HEK293 (cell line): ENCODE measurements at regions not wholly inside any gene's neighbourhood (a gene's known extent, or its start where the extent isn't known, plus 50 kb on each side); places are given as distances from the start of the nearest gene placed in this dataset.

Experiments used
- BCL11A ChIP-seq: fragments of 450-650 bp; formaldehyde crosslinking; IDR thresholded peaks from 2 replicates; pipeline ENCODE4 v1.5.1; 2016; ENCODE audit warnings: low read depth, missing biosample characterization, missing genetic modification characterization
- ZNF223 ChIP-seq: fragments of 450-650 bp; formaldehyde crosslinking; IDR thresholded peaks from 2 replicates; pipeline ENCODE4 v1.5.1; 2016; ENCODE audit warnings: missing biosample characterization, missing genetic modification characterization
- ZNF274 ChIP-seq, 2 experiments: fragments of 200-500 bp in 1 of 2; fragments of 450-650 bp in 1 of 2; sonication (Bioruptor generic) in 1 of 2; formaldehyde crosslinking in 1 of 2; IDR thresholded peaks; 2 replicates each; pipeline versions ENCODE4 v1.5.1 to v1.6.1; 2014 to 2016; ENCODE audit warnings: borderline replicate concordance in 1 of 2, inconsistent platforms in 1 of 2, low read length in 1 of 2, missing biosample characterization in 1 of 2, missing genetic modification characterization in 1 of 2
- ZNF423 ChIP-seq: fragments of 450-650 bp; formaldehyde crosslinking; IDR thresholded peaks from 2 replicates; pipeline ENCODE4 v1.5.1; 2016; ENCODE audit warnings: missing biosample characterization, missing genetic modification characterization
- ZNF777 ChIP-seq: fragments of 450-650 bp; formaldehyde crosslinking; IDR thresholded peaks from 2 replicates; pipeline ENCODE4 v1.5.1; 2017; ENCODE audit warnings: missing biosample characterization, missing genetic modification characterization, borderline replicate concordance
- ZSCAN16 ChIP-seq: fragments of 450-650 bp; formaldehyde crosslinking; IDR thresholded peaks from 2 replicates; pipeline ENCODE4 v1.5.1; 2016; ENCODE audit warnings: missing biosample characterization, missing genetic modification characterization
- TF ChIP-seq, protein P1 (sequence below): fragments of 450-650 bp; formaldehyde crosslinking; IDR thresholded peaks from 2 replicates; pipeline ENCODE4 v1.5.1; 2016; ENCODE audit warnings: missing biosample characterization, missing genetic modification characterization
- TF ChIP-seq, protein P2 (sequence below): fragments of 450-650 bp; formaldehyde crosslinking; IDR thresholded peaks from 2 replicates; pipeline ENCODE4 v1.5.1; 2016; ENCODE audit warnings: missing biosample characterization, missing genetic modification characterization

DNA sequence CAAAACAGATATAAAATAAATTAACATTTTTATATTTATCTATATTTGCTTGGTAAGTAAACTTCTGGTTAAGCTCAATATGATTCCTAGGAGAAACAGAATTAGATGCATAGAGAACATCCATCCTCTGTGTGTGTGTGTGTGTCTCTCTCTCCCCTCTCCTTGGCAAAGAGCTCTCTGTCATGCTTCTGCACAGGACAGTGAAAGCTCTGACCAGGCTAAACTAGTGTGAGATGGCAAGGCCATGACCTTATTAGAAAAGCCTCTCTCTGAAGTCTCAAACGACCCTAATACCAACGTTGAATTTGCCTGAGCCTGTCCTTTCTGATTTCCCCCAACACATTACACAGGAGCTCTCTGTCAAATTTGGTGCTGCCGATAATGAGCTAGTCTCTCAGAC lies 746.0 kb downstream of the VGLL3 start:
- TF ChIP-seq ZNF423 (no peak), ZSCAN16 (tag by site-specific recombination) (no peak), ZNF274 (IDR thresholded peaks at IDR 0.05; ENCODE audit: low read length) (no peak), ZNF274 (tag by site-specific recombination; IDR thresholded peaks at IDR 0.05; ENCODE audit: borderline replicate concordance) (no peak), BCL11A (tag by site-specific recombination) (no peak), ZNF223 (tag by site-specific recombination) (no peak), ZNF777 (tag by site-specific recombination) (no peak)
- TF ChIP-seq, protein P1, sequence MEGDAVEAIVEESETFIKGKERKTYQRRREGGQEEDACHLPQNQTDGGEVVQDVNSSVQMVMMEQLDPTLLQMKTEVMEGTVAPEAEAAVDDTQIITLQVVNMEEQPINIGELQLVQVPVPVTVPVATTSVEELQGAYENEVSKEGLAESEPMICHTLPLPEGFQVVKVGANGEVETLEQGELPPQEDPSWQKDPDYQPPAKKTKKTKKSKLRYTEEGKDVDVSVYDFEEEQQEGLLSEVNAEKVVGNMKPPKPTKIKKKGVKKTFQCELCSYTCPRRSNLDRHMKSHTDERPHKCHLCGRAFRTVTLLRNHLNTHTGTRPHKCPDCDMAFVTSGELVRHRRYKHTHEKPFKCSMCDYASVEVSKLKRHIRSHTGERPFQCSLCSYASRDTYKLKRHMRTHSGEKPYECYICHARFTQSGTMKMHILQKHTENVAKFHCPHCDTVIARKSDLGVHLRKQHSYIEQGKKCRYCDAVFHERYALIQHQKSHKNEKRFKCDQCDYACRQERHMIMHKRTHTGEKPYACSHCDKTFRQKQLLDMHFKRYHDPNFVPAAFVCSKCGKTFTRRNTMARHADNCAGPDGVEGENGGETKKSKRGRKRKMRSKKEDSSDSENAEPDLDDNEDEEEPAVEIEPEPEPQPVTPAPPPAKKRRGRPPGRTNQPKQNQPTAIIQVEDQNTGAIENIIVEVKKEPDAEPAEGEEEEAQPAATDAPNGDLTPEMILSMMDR = no peak
- TF ChIP-seq, protein P2, sequence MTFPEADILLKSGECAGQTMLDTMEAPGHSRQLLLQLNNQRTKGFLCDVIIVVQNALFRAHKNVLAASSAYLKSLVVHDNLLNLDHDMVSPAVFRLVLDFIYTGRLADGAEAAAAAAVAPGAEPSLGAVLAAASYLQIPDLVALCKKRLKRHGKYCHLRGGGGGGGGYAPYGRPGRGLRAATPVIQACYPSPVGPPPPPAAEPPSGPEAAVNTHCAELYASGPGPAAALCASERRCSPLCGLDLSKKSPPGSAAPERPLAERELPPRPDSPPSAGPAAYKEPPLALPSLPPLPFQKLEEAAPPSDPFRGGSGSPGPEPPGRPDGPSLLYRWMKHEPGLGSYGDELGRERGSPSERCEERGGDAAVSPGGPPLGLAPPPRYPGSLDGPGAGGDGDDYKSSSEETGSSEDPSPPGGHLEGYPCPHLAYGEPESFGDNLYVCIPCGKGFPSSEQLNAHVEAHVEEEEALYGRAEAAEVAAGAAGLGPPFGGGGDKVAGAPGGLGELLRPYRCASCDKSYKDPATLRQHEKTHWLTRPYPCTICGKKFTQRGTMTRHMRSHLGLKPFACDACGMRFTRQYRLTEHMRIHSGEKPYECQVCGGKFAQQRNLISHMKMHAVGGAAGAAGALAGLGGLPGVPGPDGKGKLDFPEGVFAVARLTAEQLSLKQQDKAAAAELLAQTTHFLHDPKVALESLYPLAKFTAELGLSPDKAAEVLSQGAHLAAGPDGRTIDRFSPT (tag by site-specific recombination) = no peak
